Kidney tubule cell (primary cell): ENCODE measurements at regions not wholly inside any gene's neighbourhood (a gene's known extent, or its start where the extent isn't known, plus 50 kb on each side); places are given as distances from the start of the nearest gene placed in this dataset.

Source experiments
- DNase-seq: peaks from one replicate; pipeline ENCODE4 v3.0.0-alpha.2; 2018; ENCODE audit warnings: low spot score

GRCh38 chr2:239690651-239691631 lies 290.1 kb upstream of the HDAC4 start:
- DNase-seq = no peak

GRCh38 chr2:239689985-239690384 lies 289.2 kb upstream of the HDAC4 start:
- DNase-seq = no peak

DNA sequence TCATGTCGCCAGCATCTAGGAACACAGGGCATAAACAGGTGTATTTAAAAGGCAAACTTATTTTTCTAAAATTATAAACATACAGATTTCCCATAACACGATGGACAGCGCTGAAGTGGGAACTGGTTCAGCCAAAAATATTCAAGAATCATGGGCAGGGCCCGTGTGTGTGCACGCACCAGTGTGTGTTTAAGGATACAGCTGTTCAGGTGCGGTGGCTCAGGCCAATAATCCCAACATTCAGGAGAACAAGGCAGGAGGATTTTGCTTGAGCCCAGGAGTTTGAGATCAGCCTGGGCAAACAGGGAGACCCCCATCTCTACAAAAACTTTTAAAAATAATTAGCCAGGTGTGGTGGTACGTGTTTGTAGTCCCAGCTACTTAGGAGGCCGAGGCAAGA lies 288.6 kb upstream of the HDAC4 start:
- no peak for DNase-seq

DNA sequence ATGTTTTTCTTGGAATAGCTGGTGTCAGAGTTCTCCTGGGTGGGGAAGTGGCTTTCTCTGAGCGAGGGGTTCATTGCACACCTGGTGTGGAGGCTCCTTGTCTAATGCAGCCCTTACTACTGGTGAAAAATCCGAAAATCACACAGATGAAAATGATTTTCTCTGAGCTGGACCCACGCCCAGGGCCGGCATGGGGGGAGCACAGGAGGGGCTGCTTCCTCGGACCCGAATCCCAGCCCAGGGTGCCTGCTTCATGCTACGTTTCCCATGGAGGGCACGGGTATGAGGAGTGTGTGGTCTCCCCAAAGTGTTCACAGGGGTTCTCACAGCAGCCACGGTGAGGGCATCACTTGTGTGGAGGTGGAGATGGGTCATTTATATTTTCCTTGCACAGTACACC lies 288.0 kb upstream of the HDAC4 start:
- DNase-seq = no peak

DNA sequence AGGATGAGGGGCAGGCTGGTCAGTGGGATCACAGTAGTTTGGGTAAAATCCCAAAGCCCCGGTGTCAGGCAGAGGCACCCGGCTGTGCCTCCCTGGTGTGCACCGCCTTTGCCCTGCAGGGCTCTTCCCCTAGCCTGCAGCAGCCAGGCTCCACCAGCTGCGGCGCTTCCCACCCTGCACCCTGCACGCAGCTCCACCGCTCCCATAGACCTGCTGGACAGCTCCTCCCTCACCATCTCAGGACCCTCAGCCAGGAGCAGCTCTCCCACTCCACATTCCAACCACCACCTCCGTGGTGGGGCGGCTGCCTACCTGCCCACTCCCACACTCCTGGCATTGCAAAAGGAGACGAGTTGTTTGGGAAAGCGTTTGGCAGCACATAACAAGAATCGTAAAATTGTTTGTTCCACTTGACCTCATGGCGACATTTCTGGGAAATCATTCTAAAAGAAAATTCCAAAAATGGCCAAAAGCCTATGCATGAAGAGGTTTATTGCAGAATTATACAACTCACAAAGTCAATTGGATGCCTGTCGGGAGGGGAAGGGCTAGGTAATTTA lies 287.4 kb upstream of the HDAC4 start:
- DNase-seq = peak; percentile 17

- DNase-seq = no peak
Observed at GRCh38 chr2:239687441-239687840, 286.6 kb upstream of the HDAC4 start.

DNA sequence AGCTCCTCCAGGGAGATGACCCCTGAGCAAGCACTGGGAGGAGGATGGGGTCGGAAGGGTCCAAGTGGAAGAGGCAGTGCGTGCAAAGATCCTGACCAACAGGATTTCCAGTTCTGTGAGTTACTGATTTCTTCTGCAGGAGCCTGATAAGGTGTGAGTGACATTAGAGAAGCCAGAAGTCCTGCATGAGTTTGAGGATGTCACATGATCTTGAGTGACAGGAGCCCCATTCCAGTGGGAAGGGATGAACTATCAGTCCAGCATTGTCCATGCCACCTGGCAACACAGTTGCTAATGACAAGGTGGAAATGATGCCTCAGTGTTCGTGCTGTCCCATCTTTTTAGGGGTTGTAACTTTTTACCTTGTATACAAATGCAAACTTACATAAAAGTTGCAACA lies 285.1 kb upstream of the HDAC4 start:
- DNase-seq = no peak

- no peak for DNase-seq
Observed at GRCh38 chr2:239685556-239685955, 284.7 kb upstream of the HDAC4 start.

DNA sequence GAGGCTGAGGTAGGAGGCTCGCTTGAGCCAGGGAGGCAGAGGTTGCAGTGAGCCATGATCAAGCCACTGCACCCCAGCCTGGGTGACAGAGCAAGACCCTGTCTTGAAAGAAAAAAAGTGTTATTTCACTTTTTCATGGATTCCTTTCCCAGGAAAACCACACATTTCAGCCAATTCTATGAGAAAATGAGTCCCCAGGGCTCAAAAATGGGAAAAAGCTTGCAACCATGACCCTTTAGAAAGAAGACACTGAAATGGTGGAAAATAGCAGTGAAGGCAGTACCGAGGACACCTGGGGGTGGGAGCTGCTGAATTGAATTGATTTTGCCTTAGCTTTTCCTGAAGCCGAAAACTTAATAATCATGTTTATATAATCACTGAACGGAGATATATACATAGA lies 284.2 kb upstream of the HDAC4 start:
- DNase-seq = no peak

DNA sequence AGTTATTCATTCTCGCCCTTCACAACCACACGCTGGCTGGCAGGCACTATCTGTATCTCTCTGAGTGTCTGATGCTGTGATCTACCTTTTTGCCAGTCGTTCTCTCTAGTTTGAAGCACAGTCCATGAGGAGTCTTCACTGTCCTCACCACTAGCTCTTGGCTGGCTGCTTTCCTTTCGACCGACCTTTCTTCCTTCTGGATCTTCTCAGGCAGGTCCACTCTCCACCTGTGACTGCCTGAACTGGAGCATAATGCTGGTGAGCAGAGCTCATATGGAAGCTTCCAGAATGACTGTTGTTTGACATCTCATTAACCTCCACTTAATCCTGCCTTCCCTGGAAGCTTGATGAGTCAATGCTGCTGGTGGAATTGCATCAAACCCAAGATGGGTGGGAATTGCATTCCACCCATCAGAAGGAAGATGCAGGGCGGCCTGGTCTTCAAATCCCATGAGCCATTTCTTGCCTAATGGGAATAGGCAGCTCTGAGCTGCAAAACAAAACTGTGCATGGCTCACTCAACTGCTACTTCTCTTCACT lies 283.5 kb upstream of the HDAC4 start:
- DNase-seq = no peak

GRCh38 chr2:239682518-239682917 lies 281.7 kb upstream of the HDAC4 start:
- DNase-seq = no peak

DNA sequence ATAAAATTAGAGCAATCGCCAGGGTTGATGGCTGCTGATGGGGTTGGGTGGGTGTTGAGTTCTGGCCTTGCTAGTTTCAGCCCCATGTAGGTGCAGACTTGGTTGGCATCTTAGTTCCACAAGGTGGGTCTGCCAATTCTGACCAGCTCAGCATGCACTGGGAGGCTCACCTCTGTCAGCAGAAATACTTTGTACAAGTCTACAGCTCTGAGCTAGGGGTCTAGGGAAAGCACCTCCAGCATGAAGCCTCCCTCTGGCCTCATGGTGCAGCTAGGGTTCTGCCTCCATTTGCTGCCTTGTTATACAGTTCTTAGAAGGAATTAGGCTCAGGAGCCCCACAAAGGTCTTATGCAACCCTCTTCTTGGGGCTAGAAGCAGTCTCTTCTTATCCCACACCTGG lies 278.9 kb upstream of the HDAC4 start:
- DNase-seq = no peak

DNA sequence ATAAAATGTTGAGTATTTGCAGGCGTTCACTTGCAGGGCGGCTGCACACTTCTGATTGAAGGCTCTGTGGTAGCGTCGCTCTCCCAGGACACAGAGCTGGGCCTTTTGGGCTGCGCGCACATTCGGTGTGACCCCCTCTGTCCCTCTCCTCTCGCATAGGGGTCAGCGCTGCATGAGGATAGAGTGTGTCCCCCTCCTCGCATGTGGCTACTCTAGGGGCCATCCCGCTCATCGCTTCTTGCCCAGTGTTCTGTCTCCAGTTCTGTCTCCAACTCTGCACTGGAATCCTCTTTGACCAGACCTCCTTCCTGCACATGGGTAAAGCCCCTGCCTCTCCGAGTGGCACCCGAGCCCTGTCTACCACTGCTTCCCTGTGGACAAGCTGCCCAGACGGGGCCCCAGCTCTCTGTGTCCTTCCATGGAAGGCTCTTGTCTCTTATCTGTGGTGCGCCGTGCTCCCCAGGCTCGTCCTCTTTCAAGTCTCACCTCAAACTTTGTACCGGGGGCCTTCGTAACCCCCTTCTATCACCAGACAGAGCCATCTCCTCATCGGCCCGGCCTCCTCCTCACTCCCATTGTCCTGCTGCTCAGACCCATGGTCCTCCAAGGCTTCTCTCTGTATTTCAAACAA lies 278.0 kb upstream of the HDAC4 start:
- DNase-seq = no peak

- no peak for DNase-seq
Observed at GRCh38 chr2:239678186-239678490, 277.3 kb upstream of the HDAC4 start.

GRCh38 chr2:239677453-239678185 lies 276.8 kb upstream of the HDAC4 start:
- no peak for DNase-seq

GRCh38 chr2:239676716-239677452 lies 276.1 kb upstream of the HDAC4 start:
- no peak for DNase-seq

DNA sequence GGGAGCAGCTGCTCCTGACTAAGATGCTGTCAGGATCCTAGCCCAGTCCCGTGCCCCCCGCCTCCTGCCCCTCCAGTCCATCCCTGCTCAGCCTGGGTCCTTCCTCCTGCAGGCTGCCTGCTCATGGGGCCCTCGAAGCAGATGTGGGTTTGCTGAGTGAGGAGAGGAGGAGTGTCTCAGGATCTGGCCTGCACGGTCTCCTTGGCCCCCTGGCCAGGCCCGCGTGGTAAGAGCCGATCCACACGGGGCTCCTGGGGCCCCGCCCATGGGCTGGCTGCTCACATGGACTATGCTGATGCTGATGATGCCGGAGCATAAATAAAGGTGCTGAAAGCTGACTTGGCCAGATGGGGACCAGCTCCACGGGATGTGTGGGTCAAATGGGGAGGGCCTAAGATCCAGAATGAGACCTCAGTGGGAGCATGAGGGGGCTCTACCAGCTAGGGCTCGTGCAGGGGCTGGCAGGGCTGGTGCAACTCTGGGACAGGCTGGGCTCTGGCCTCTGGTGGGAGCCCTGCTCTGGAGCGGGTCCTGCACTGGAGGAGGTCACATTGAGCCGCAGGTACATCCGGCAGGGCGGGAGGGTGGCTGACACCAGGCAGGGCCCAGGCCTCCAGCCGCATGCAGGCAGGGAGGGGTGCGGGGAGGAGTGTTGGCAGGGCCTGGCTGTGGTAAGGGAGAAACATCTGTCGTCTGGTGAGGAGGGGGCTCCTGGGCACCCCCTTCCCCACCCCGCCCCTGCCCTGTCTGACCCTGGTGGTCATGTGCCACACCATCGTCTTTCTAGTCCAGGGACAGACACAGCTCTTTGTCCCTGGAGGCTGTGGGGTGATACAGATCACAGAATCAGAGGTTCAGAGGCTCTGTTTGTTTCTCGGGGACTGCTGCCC lies 275.3 kb upstream of the HDAC4 start:
- DNase-seq = no peak

DNA sequence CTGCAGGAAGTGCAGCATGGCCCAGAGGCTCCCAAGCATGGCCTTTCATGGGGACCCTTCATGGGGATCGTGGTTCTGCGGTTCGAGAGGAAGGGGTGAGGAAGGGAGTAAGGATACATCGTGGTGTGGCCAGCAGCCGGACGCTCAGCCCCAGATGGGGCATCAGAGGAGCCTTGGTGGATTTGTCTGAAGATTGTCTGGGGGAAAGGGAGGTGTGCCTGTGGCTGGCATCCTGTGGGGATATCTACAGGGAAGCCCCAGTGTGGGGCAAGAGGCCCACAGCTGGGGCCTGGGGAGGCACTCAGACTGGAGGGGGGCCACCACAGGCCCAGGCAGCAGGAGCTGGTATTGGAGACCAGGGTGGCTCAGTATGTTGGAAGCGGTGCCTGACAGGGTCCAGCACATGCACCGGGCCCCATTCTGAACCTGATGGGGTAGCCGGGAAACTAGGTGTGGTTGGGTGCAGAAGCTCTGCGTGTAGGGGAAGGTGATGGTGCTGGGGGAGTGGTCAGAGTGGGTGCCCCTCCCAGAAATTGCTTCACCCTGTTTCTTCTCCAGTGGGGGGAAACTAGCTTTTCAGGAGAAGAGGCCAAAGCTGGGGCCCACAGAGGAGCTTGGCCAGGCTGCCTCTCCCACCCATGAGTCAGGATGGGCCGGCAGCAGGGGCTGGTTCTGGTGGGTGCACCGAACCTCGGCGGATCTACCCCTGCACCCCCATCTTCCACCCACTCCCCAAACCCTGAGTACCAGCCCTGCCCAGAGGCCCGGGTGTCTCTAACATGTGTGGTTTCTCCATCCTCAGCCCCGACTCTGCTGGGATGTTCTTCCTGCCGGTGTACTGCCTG lies 274.4 kb upstream of the HDAC4 start:
- no peak for DNase-seq

- no peak for DNase-seq
Observed at GRCh38 chr2:239674101-239674980, 273.5 kb upstream of the HDAC4 start.
